IMR-90 (cell line): ENCODE measurements at regions not wholly inside any gene's neighbourhood (a gene's known extent, or its start where the extent isn't known, plus 50 kb on each side); places are given as distances from the start of the nearest gene placed in this dataset.

ENCODE experiments used
- ATAC-seq: fragments of 200-7000 bp; cut with Tn5 transposase; 2 replicates; pipeline ENCODE4 v1.9.1; 2020; ENCODE audit warnings: low read depth, mild to moderate bottlenecking, moderate library complexity
- BruUV-seq: library from RNA; stranded (reverse); fragments of 400-500 nt; replicated peaks from 2 replicates; lab custom pipeline; 2021; lab: Mats Ljungman, UMichigan
- CTCF ChIA-PET: fragments of 300-600 bp; formaldehyde crosslinking; extraction: SDS; loops from one replicate; lab custom pipeline; 2021; ENCODE audit warnings: antibody characterized with exemption; lab: Yijun Ruan, JAX
- POLR2A ChIA-PET: fragments of 300-600 bp; sonication (Branson Sonifier 250); formaldehyde crosslinking; loops from one replicate; lab custom pipeline; 2022; ENCODE audit warnings: antibody characterized with exemption; ENCODE audit not compliant: unreplicated experiment; lab: Charles Lee
- DNase-seq: peaks from one replicate; pipeline ENCODE4 v3.0.0; 2013
- H2AFZ ChIP-seq: replicated peaks from 2 replicates; pipeline ENCODE3; 2013; ENCODE audit warnings: low read length, mild to moderate bottlenecking; ENCODE audit not compliant: poor library complexity
- H2AK5ac ChIP-seq: 2 replicates; pipeline ENCODE4 v1.6.1; 2013; ENCODE audit warnings: low read depth, low read length, inconsistent platforms
- H2AK9ac ChIP-seq: replicated peaks from 2 replicates; pipeline ENCODE3; 2013; ENCODE audit warnings: mild to moderate bottlenecking, low read depth, low read length, moderate library complexity; ENCODE audit not compliant: poor library complexity
- H2BK120ac ChIP-seq: 2 replicates; pipeline ENCODE4 v1.6.1; 2013; ENCODE audit warnings: low read depth, low read length, inconsistent platforms
- H2BK15ac ChIP-seq: 3 replicates; pipeline ENCODE4 v1.6.1; 2013; ENCODE audit warnings: low read depth, low read length, inconsistent platforms
- H2BK20ac ChIP-seq: 2 replicates; pipeline ENCODE4 v1.6.1; 2013; ENCODE audit warnings: low read depth, mild to moderate bottlenecking, inconsistent platforms, low read length, moderate library complexity
- H2BK5ac ChIP-seq: 2 replicates; pipeline ENCODE4 v1.6.1; 2013; ENCODE audit warnings: mild to moderate bottlenecking, low read depth, low read length, inconsistent platforms; ENCODE audit not compliant: poor library complexity, severe bottlenecking
- H3K14ac ChIP-seq: replicated peaks from 2 replicates; pipeline ENCODE4 v1.6.1; 2013; ENCODE audit warnings: low read depth, low read length, inconsistent platforms
- H3K18ac ChIP-seq: 2 replicates; pipeline ENCODE4 v1.6.1; 2013; ENCODE audit warnings: low read depth, low read length, control low read depth
- H3K23ac ChIP-seq: 2 replicates; pipeline ENCODE4 v1.6.1; 2013; ENCODE audit warnings: low read depth, low read length, inconsistent platforms
- H3K27ac ChIP-seq: 2 replicates; pipeline ENCODE4 v1.5.1; 2013; ENCODE audit warnings: mild to moderate bottlenecking, control low read depth, low read length; ENCODE audit not compliant: insufficient read depth
- H3K27me3 ChIP-seq: 2 replicates; pipeline ENCODE4 v1.6.1; 2013; ENCODE audit warnings: low read length; ENCODE audit not compliant: control insufficient read depth, insufficient read depth
- H3K36me3 ChIP-seq: 2 replicates; pipeline ENCODE4 v1.6.1; 2013; ENCODE audit warnings: low read length, mixed read lengths; ENCODE audit not compliant: control insufficient read depth, insufficient read depth
- H3K4ac ChIP-seq: 2 replicates; pipeline ENCODE4 v1.6.1; 2013; ENCODE audit warnings: low read depth, low read length, inconsistent platforms
- H3K4me1 ChIP-seq: 2 replicates; pipeline ENCODE4 v1.6.1; 2013; ENCODE audit warnings: low read length, mixed read lengths; ENCODE audit not compliant: control insufficient read depth, insufficient read depth
- H3K4me2 ChIP-seq: 2 replicates; pipeline ENCODE4 v1.6.1; 2013; ENCODE audit warnings: low read depth, mild to moderate bottlenecking, control low read depth, low read length, moderate library complexity
- H3K4me3 ChIP-seq: 2 replicates; pipeline ENCODE4 v1.5.1; 2013; ENCODE audit warnings: low read depth, mild to moderate bottlenecking, control low read depth, low read length, moderate library complexity; ENCODE audit not compliant: insufficient read depth
- H3K56ac ChIP-seq: 2 replicates; pipeline ENCODE4 v1.6.1; 2013; ENCODE audit warnings: low read length, inconsistent platforms; ENCODE audit not compliant: insufficient read depth; ENCODE audit errors: extremely low read depth
- H3K79me1 ChIP-seq, 2 experiments: 2 replicates each; pipeline ENCODE4 v1.6.1; 2013; ENCODE audit warnings: low read length in 2 of 2, inconsistent platforms in 1 of 2, low read depth in 1 of 2
- H3K9ac ChIP-seq: 2 replicates; pipeline ENCODE4 v1.6.1; 2013; ENCODE audit warnings: low read depth, low read length, control low read depth
- H3K9me1 ChIP-seq: 2 replicates; pipeline ENCODE4 v1.6.1; 2013; ENCODE audit warnings: low read length, inconsistent platforms; ENCODE audit not compliant: insufficient read depth
- H3K9me3 ChIP-seq: 2 replicates; pipeline ENCODE4 v1.6.1; 2013; ENCODE audit warnings: low read length; ENCODE audit not compliant: control insufficient read depth, insufficient read depth
- H4K20me1 ChIP-seq: 2 replicates; pipeline ENCODE4 v1.6.1; 2013; ENCODE audit warnings: low read length, inconsistent platforms; ENCODE audit not compliant: insufficient read depth
- H4K5ac ChIP-seq: 2 replicates; pipeline ENCODE4 v1.6.1; 2013; ENCODE audit warnings: mild to moderate bottlenecking, low read depth, low read length, control low read depth
- H4K8ac ChIP-seq, 2 experiments: 2 replicates each; pipeline ENCODE4 v1.6.1; 2013; ENCODE audit warnings: low read depth in 2 of 2, low read length in 2 of 2, control low read depth in 1 of 2, inconsistent platforms in 1 of 2
- H4K91ac ChIP-seq: 2 replicates; pipeline ENCODE4 v1.6.1; 2013; ENCODE audit warnings: low read depth, low read length, inconsistent platforms; ENCODE audit not compliant: insufficient read depth
- FOS ChIP-seq: fragments of 150-350 bp; IDR thresholded peaks from 2 replicates; pipeline ENCODE4 v1.6.1; 2016; ENCODE audit warnings: low read depth, low read length
- POLR2A ChIP-seq: IDR thresholded peaks from 2 replicates; pipeline ENCODE4 v1.6.1; 2012; ENCODE audit warnings: mild to moderate bottlenecking, low read depth, low read length
- RAD21 ChIP-seq: IDR thresholded peaks from 2 replicates; pipeline ENCODE4 v1.6.1; 2012; ENCODE audit warnings: low read length, improper control_type of control experiment
- SMC3 ChIP-seq: fragments of 150-350 bp; IDR thresholded peaks from 2 replicates; pipeline ENCODE4 v1.6.1; 2016; ENCODE audit warnings: low read depth, mild to moderate bottlenecking, antibody characterized with exemption, low read length, moderate library complexity
- WGBS, 2 experiments: methylation state at CpG; one replicate each; pipeline versions ENCODE4 v1.1.5 to v1.1.7; 2013; ENCODE audit warnings: missing lambda C conversion rate in 2 of 2; ENCODE audit not compliant: insufficient read length in 1 of 2; ENCODE audit errors: extremely low coverage in 2 of 2; 5-methylcytosine and 5-hydroxymethylcytosine counted together
- dilution Hi-C: fragments of 300-500 bp; cut with HindIII; formaldehyde crosslinking; loops from one replicate; pipeline ENCODE4 v1.14.3; 2018; ENCODE audit warnings: low sequenced_read_pairs; ENCODE audit not compliant: unreplicated experiment
- in situ Hi-C: fragments of 300-500 bp; cut with MboI; formaldehyde crosslinking; loops from 3 replicates; pipeline ENCODE4 v1.14.3; 2019; ENCODE audit warnings: low sequenced_read_pairs, inconsistent platforms, mixed read lengths
- intact Hi-C: fragments of 100-400 bp; cut with micrococcal nuclease; formaldehyde crosslinking; loops from 2 replicates; pipeline ENCODE4 v1.10.0; 2022

GRCh38 chr1:56199956-56200355 is 379.4 kb downstream of the PLPP3 start:
- H4K5ac ChIP-seq: no peak overlapping the region
- H2BK20ac ChIP-seq: no peak overlapping the region
- no peak overlapping the region for H3K4me3 ChIP-seq
- BruUV-seq: no TSS peak
- H4K20me1 ChIP-seq: no peaks in the 10 kb centered on the region
- no peak overlapping the region for H2AK5ac ChIP-seq
- ChIA-PET CTCF (no interaction called here), POLR2A (interaction anchor here (0.7 kb wide), 1 partner anchor 9 kb away, joined by 3 read pairs; no protein-coding TSS in a partner anchor)
- intact Hi-C loops: no loop called here
- H3K9me3 ChIP-seq: no peaks in the 10 kb centered on the region
- peaks cover 3% of the 10 kb centered on the region; the same call in 1 of the 2 replicates for H3K4me1 ChIP-seq
- TF ChIP-seq SMC3: no peak
- TF ChIP-seq RAD21: no peak
- TF ChIP-seq FOS: no peak
- TF ChIP-seq POLR2A: no peak
- dilution Hi-C loops: no loop called here
- no peaks in the 10 kb centered on the region for H3K36me3 ChIP-seq
- no peak overlapping the region for H3K18ac ChIP-seq
- no peak overlapping the region for H2BK15ac ChIP-seq
- WGBS, 2 experiments: no CpG with 5 or more reads among the region's 1 CpG
- ATAC-seq (no peak), DNase-seq (no peak)
- no peak overlapping the region for H3K9ac ChIP-seq
- no peak overlapping the region for H4K8ac ChIP-seq
- H3K27me3 ChIP-seq: no peaks in the 10 kb centered on the region; the same call in 1 of the 2 replicates
- no peak overlapping the region for H2BK5ac ChIP-seq
- H4K91ac ChIP-seq: no peak overlapping the region
- no peak overlapping the region for H2AFZ ChIP-seq
- H2BK120ac ChIP-seq: no peak overlapping the region
- no peak overlapping the region for H3K23ac ChIP-seq
- H3K79me1 ChIP-seq: no peaks in the 10 kb centered on the region
- H2AK9ac ChIP-seq: no peak overlapping the region
- H3K56ac ChIP-seq: no peak overlapping the region
- H3K9me1 ChIP-seq: no peaks in the 10 kb centered on the region; the same call in 1 of the 2 replicates
- in situ Hi-C loops: no loop called here
- H3K27ac ChIP-seq: no peak overlapping the region
- H3K4me2 ChIP-seq: no peak overlapping the region
- no peak overlapping the region for H3K4ac ChIP-seq
- 0 out of 2 replicates have a peak overlapping the region, but pooled peaks have one; percentile 57 for H3K14ac ChIP-seq
